GM21825 (cell line): ENCODE measurements at regions not wholly inside any gene's neighbourhood (a gene's known extent, or its start where the extent isn't known, plus 50 kb on each side); places are given as distances from the start of the nearest gene placed in this dataset.

Experiments
- ATAC-seq: cut with Tn5 transposase; IDR thresholded peaks from one replicate; pipeline ENCODE4 v1.9.1; 2021; ENCODE audit warnings: mild to moderate bottlenecking, moderate library complexity; ENCODE audit not compliant: unreplicated experiment

DNA sequence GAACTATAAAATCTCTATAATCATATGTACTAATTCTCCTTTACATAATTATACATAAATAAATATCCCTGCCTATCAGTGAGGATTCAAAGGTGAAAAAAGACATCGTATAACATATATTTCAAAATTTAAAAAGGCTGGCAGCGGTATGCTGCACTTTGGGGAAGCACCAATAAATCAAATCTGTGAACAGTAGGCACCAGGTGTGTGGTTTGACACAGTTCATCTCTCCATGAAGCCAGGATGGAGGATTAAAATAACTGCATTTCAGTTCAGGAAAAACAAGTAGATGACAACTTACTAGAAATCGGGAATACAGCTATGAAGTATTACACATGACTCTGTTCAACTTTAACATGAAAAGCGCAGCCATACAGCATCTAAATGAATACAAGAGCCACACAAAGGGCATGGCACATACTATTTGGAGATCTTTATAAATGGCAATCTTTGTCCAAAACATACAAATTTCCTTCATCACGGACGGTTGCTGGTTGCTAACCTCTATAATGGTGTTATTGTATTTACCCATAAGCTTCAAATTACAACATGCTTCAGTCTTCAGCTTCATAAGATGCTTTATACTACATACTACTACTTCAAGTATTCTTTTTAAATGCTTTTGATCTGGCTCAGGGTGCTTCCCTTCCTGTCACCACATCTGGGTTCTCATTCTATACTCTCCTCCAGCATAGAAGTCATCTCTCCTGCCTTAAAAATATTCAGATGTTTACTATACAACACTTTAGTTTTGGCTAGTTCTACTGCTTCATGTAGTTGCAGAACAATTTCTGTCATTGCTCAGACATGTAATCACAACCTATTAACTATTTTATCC, 128.7 kb downstream of the KLF12 start:
- ATAC-seq = no peak

DNA sequence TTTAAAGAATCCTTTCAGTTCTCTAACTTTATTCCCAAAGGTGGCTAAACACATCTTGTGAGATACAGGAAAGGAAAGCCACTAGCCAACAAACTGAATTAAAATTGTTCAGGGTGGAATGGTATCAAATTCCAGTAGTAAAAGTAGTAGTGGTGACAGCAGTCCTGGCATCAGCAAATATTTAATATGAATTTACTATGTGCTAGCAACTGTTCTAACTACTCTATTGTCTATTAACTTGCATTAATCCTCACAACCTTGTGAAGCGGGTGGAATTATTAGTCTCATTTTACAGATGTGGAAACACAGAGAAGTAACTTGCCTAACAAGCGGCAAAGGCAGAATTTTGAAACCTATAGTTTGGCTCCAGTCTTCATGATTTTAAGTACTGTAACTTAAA, 130.1 kb downstream of the KLF12 start:
- no peak for ATAC-seq

DNA sequence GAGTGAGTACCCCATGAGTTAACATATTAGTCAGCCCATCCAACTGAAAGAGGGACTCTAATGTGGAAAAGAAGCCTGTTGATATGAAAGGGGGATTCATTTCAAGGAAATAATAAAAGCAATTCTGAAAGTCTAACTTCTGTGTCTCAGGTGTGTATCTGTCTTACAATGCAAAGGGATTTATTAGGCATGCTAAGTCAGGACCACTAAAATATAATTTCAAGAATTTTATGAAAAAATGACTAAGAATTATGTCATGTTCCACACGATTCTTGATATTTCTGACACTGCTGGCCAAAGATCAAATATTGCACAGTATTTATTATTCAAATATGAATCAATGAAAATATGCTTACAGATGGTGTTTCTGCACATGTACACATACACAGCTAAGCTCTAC, 130.8 kb downstream of the KLF12 start:
- no peak for ATAC-seq

DNA sequence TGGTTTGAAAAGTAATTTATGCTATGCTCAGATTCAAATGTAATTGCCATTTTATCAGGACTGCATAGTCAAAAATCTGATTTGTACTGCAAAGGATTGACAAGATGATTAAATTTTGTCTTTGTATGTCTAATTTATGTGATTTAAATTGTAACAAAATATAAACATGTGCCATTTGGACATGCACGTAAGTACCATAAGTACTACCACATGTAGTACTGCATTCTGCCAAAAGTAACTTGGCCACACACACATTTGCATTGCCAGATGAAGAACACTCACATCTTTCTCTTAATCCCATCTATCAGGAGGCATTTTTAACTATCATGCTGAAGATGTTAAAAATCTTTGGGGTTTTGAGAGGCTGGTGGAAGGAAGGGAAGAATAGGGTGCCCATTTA, 133.3 kb downstream of the KLF12 start:
- ATAC-seq = no peak

DNA sequence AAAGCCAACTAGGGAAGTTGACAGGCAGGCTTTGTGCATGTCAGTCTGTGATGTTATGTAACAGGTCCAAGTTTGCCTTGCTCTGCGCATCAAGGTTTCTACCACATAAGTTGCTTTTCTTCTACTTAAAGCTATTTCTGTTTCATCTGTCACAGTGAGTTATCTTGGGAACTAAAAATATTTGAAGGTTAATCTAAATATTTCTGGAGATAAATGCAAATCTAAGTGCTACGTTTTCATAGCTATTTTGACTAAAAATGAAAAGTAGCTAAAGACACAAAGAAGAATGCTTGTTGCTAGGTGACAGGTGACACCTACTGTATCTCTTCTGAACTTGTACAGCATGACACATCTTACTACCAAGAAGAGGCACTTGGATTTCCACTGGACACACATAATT, 135.6 kb downstream of the KLF12 start:
- peak; percentile 69 for ATAC-seq

DNA sequence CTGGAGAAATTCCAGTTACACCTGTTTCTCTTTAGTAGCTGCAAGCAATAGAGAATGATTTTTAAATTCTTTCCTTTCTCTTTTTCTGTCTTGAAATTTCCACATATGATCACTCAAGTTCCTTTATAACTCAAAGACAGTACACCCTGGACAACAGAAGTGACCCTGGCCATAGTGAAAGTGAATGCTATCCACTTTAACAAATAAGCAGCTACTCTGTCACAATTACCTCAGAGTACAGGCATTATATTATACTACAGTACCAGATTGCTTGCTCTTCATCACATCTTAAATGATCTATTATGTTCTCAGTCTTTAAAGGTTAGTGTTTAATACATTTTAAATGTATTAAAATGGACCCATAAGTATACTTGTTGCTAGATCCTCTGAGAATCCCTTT, 136.2 kb downstream of the KLF12 start:
- ATAC-seq = no peak

DNA sequence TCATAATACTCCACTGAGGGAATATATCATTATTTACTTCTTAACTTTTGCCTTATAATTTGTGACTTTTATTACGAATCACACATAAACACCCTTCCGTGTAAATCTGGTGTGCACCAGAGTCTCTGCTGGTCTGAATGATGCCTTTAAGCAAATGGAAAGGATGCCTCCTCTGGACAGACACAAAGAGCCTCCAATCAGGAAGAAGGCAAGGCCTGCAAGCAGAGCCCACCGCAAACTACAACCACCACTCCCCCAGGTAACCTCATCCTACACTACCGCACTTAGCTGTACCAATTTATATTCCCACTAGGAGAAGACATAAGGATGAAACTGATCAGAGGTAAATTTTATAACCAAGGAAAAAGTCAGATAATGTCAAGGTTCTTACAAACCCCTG, 137.6 kb downstream of the KLF12 start:
- ATAC-seq = no peak

DNA sequence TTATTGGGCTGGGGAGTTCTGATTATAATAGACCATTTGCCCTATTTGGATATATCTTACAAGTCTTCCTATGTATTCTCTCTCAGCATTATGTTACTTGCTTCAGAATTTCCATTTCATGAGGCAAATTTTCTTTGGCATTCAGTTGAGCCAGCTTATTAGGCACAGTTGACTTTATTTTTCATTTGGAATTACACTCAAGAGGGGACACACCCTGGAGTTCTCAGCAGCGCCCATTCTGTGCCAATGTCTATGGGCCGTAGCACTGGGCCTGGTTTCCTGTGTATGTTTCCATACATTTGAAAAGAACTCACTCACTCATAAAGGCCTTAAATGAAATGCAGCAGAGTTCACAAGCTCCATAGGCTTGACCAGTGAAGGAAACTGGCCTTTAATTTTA, 138.5 kb downstream of the KLF12 start:
- ATAC-seq = no peak

DNA sequence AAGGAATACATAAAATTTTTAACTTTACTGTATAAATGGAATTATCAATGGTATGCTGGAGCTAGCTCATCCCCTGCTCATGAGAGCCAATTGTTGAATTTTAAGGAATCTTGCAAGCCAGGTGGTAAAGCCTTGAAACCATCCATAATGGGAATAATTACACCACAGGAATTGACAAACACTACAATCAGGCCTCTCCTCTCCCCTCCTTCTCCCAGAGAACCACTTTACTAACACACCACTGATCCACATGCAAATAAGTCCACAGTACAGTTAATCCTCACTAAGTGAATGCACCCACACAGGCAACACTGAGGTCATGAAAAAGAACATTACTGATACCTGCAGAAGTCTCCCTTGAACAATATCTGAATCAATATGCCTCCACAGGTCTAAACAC, 140.5 kb downstream of the KLF12 start:
- ATAC-seq = no peak

DNA sequence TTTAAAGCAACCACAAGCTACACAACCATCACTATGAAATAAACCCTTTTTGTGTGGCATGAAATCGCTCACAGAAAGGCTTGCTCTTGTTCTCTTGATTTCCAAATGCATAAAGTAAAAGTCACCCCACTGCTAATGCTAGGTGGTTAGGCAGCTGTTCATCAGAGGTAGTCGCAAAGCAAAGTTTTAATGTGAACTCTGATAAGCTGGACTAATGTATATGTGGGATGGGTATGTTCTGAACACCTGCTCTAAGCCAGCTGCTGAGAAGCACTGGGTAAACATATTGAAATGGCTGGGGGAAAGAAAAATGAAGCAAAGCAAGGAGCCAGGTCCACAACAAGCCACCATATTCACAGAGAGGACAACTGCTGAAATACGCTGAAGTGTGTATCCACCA, 142.3 kb downstream of the KLF12 start:
- no peak for ATAC-seq

DNA sequence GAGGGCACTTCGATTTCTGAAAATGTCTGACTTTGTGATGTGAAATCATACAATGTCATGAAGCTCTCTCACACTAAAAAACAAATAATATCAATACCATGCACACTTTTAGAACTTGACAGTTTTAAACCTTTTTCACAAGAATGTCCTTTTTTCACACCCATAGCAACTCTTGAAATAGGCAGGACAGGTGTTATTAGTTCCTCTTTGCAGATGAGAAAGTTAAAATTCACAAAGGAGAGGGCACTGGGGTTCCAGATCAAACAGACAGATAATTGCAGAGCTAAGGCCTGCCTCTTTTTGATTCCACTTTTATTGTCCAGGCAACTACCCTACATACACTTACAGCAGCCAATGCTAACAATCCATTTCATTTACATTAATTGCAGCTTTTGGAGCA, 142.8 kb downstream of the KLF12 start:
- ATAC-seq = no peak

DNA sequence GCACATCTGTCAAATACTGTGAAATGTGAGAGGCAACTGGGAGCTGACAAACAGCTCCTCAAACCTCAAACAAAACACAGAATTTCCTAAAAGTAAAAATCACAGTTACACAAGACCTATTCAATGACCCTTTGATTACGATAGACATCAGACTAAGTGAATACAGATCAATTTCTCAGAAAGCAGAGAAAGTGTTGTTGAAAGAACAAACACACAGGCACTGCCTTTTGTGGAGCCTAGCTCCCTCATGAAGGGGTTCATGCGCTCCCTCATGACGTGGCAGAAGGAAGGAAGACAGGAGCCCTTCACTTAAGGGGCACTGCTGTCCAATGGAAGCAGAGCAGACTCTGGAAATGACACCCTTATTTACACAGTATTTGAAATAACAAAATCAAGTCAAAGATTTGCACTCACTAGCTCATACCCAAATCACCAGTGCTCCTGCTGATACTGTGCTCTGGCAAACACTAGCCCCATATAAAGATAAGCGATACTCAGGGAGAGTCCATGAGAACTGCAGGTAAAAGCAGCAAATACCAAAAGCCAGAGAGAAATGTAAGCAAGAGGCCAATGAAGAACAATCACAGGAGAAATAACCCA, 144.9 kb downstream of the KLF12 start:
- no peak for ATAC-seq

DNA sequence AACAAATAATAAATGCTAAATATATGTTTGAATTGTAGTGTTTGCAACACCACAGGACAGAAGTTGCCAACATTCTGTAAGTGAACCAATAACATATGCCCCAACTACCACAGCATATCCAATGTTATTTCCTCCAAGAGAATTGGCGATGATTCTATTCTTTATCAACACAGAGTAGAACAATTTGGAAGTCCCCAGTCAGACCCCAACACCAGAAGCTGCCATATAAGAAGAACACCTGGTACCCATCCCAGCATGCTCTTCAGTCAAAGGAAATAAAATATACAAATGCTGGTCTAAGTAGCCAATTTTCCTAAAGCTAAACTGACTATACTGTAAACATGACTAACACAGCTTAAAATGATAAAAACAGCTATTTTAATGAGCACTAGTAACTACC, 145.7 kb downstream of the KLF12 start:
- no peak for ATAC-seq

DNA sequence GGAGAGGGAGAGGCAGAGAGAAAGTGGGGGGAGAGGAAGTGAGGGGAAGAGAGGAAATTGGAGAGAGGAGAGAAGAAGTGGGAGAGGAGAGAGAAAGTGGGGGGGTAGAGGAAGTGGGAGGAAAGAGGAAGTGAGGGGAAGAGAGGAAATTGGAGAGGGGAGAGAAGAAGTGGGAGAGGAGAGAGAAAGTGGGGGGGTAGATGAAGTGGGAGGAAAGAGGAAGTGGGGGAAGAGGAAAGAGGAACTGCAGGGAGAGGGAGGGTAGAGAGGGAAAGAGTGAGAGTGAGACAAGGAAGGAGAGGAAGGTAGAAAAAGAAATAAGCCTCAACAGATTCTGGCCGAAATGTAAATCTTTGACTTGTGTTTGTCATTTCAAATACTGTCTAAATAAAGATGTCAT, 146.6 kb downstream of the KLF12 start:
- ATAC-seq = no peak

DNA sequence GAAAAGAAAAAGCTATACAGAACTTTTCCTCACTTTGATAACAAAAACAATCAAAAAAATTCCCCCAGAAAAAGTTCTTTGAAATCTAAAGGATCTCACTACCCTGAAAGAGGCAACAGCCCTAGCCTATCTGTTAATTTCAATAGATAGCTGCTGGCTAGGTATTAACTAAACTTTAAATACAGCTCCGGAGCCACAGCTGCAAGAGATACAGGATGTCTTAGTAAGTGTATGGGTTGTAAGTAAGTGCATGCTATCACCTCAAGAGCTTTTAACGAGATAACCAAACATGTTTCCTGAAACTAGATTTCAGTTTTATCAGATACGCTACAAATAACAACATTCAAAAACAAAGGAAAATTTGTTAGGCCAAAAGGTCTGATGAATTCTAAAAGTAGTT, 148.4 kb downstream of the KLF12 start:
- ATAC-seq = no peak

DNA sequence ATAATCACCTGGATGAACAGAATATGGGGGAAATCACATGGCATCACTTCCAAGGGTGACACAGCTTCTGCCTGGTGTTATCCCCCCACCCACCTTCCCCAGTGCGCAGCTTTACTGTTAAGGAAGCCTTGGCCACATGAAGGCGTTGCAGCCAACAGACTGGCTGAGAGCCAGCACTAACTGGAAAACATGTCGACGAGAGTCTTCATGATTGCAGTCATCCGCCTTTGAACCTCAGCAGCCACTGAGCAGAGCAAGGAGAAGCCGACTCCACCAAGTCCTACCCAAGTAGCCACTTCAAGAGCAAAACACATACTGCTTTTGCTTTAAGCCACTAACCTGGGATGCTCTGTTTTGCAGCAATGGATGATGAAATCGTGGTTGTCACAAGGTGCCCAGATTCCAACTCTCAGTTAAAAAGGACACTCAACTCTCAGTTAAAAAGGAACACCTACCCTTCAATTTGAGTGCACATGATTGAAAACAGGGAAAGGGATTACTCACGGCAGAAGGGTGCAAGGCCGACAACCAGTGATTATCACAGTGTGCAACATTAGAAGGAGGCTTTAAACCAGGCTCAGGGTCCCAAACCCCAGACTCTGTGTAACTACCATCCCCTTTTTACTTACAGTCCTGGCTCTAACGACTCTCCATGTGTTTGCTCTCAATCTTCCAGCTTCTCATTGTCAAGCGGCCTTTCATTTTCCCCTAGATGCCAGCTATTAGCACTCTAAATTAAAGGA, 149.1 kb downstream of the KLF12 start:
- no peak for ATAC-seq

DNA sequence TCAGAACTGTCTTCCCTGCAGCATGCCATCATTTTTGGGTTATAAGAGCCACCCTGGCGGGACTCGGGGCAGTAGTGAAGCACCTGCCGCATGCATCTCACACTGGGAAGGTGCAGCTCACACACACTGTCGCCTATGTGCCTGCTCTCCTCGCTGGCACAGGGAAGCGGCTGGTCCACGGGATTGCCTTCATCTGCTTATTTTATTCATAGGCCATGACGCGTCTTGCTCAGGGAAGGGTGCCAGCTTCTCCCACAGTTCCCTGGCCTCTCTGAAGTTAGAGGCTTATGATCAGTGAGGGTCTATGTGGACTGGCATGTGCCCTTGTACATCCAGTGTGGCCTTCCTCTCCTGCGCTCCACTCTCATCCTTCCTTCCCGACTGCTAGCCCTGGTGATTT, 150.0 kb downstream of the KLF12 start:
- ATAC-seq = no peak

DNA sequence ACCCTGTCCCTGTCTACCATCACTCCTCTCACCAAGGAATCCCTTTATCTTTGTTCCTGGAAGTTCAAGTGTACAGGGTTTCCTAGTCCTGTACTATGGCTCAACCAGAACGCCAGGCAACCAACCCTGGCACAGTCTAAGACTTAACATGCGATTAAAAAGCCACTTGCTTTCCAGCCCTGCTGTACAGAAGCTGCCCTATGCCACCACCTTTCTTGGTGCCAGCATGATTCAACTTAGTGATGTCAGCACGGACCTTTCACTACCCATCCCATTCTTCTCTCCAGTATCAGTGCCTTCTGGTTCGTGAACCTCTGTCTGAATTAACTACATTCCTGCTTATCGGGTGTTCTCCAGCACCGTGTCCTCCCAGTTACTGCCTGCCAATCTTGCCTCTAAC, 151.1 kb downstream of the KLF12 start:
- no peak for ATAC-seq

DNA sequence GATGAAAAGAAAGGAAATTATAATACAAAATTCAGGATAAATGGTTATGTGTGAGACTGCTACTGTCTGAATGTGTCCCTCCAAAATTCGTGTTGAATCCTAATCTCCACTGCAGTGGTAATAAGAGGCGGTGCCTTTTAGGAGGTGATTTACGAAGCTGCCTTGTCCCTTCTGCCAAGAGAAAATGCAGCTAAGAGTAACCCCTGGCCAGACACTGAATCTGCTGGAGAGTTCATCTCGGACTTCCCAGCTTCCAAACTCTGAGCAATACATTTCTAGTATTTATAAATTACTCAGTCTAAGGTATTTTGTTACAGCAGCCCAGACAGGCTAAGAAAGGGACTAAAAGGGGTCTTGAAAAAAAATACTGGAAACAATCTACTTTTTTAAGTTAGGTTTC, 152.6 kb downstream of the KLF12 start:
- ATAC-seq = no peak

DNA sequence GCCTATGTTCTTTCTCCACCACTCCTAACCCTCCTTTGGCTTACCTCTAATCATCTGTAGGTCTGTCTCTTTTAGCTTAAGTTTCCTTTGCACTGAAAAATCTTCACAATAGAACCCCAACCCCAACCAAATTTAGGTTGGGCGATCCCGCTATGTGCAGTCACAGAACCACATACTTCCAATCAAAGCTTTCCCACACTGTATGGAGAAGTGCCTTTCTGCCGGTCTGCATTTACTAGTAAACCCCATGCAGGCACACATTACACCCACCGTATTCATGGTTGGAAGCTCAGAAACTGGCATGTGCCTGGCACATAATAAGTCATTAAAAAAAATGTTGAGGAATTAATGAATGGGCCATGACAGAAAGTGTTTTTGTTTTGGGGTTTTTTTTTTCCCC, 158.4 kb downstream of the KLF12 start:
- ATAC-seq = no peak

DNA sequence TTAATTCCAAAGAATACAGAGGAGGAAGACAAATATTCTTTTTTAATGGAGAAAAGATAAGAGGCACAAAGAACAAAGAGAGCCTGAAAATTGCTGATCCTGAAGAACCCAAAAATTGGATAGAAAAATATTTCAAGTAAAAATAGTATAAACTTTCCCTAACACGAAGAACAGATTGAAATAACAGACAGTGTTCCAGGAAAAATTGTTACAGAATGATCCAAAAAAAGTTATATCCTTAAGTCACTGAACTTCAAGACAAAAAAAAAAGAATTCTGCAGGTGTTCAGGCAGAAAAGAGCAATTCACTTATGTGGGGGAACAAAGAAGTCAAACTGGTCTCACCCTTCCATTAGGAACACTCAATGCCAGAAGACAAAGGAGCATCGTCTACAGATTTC, 160.2 kb downstream of the KLF12 start:
- no peak for ATAC-seq

DNA sequence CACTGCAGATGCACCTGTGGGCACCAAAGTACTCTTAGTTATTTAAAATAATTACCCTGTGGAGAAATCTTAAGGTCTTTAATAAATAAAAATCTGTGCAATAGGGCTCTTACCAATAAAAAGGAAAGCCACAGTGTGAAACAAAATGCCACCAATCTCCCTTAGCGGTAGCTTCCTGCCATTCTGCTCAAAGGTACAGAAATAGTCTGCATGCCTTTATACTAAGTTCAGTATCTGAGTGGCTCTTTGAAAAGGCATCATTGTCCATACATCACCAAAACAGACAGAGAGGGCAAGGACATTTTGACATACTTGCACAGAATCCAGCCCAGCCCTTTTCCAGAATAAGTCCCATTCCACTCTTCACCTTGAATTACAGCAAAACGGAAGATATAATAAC, 161.0 kb downstream of the KLF12 start:
- ATAC-seq = no peak
